Loucy (cell line): ENCODE measurements at regions not wholly inside any gene's neighbourhood (a gene's known extent, or its start where the extent isn't known, plus 50 kb on each side); places are given as distances from the start of the nearest gene placed in this dataset.
A peak's percentile ranks its signal among the peaks of the same experiment; 100 is the strongest.

Experiments
- H2AFZ ChIP-seq: fragments of 200-600 bp; sonication (generic); 2 replicates; pipeline ENCODE4 v1.6.0; 2016; ENCODE audit warnings: antibody characterized with exemption, mild to moderate bottlenecking, low read length, moderate library complexity
- H3F3A ChIP-seq: fragments of 200-600 bp; 2 replicates; pipeline ENCODE4 v1.6.0; 2016; ENCODE audit warnings: antibody characterized with exemption, low read depth, mild to moderate bottlenecking
- H3K27me3 ChIP-seq: fragments of 200-600 bp; sonication (generic); 2 replicates; pipeline ENCODE4 v1.6.1; 2014; ENCODE audit warnings: low read length, mild to moderate bottlenecking; ENCODE audit not compliant: insufficient read depth, poor library complexity, severe bottlenecking
- H3K36me3 ChIP-seq: fragments of 200-600 bp; sonication (generic); 2 replicates; pipeline ENCODE4 v1.6.1; 2016; ENCODE audit warnings: low read length; ENCODE audit not compliant: insufficient read depth
- H3K4me1 ChIP-seq: fragments of 200-600 bp; sonication (generic); 2 replicates; pipeline ENCODE4 v1.5.1; 2014; ENCODE audit warnings: low read length, mild to moderate bottlenecking; ENCODE audit not compliant: insufficient read depth, poor library complexity, severe bottlenecking
- H3K4me2 ChIP-seq: fragments of 200-600 bp; sonication (generic); 2 replicates; pipeline ENCODE4 v1.6.0; 2014; ENCODE audit warnings: antibody characterized with exemption, low read length, low read depth, mild to moderate bottlenecking; ENCODE audit not compliant: poor library complexity, severe bottlenecking
- H3K4me3 ChIP-seq: fragments of 200-600 bp; sonication (generic); 2 replicates; pipeline ENCODE4 v1.5.1; 2014; ENCODE audit warnings: low read length, mild to moderate bottlenecking, mixed read lengths; ENCODE audit not compliant: poor library complexity, severe bottlenecking
- H3K79me2 ChIP-seq: fragments of 200-600 bp; sonication (generic); 2 replicates; pipeline ENCODE4 v1.6.1; 2014; ENCODE audit warnings: low read length; ENCODE audit not compliant: insufficient read depth
- H3K9ac ChIP-seq: fragments of 200-600 bp; sonication (generic); 2 replicates; pipeline ENCODE4 v1.6.0; 2014; ENCODE audit warnings: mild to moderate bottlenecking, low read depth, low read length, moderate library complexity; ENCODE audit not compliant: poor library complexity, severe bottlenecking
- H3K9me2 ChIP-seq: fragments of 200-600 bp; sonication (generic); replicated peaks from 2 replicates; pipeline ENCODE4 v1.6.1; 2016; ENCODE audit warnings: low read depth, low read length, mixed read lengths
- H3K9me3 ChIP-seq: fragments of 200-600 bp; sonication (generic); 2 replicates; pipeline ENCODE4 v1.6.1; 2014; ENCODE audit warnings: mild to moderate bottlenecking, antibody characterized with exemption, low read length, low read depth; ENCODE audit not compliant: insufficient read depth
- H4K20me1 ChIP-seq: fragments of 200-600 bp; sonication (generic); 2 replicates; pipeline ENCODE4 v1.6.0; 2014; ENCODE audit warnings: antibody characterized with exemption, low read length, mild to moderate bottlenecking; ENCODE audit not compliant: insufficient read depth, poor library complexity, severe bottlenecking
- EZH2phosphoT487 ChIP-seq: fragments of 200-600 bp; IDR thresholded peaks from 2 replicates; pipeline ENCODE4 v1.6.1; 2018; ENCODE audit warnings: antibody characterized with exemption, mild to moderate bottlenecking, moderate library complexity, borderline replicate concordance
- TF ChIP-seq, protein P1 (sequence below): fragments of 200-600 bp; sonication (generic); conservative IDR thresholded peaks from 2 replicates; pipeline ENCODE4 v1.5.1; 2014; ENCODE audit warnings: mild to moderate bottlenecking, antibody characterized with exemption, low read length

DNA sequence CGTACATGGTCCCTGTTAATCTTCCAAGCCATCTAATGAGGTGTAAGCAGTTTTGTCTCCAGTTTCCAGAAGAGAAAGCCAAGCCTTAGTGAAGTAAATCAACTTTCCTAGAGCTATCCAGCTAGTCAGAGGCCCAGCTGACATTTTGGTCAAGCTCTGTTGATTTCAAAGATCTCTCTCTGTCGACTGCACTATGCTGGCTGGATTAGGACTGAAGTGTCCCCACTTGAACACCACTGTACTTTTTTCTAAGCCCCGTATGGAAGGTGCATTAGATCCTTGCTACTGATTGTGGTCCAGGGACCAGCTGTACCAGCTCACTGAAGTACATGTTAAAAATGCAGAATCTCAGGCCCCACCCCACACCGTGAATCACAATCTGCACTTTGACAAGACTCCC is 176.5 kb upstream of the NAV2 start:
- Histone ChIP-seq H3F3A (no peaks in the 10 kb centered on the region), H3K9me2 (no peaks in the 10 kb centered on the region), H3K36me3 (no peaks in the 10 kb centered on the region), H2AFZ (no peak overlapping the region), H3K4me1 (peaks cover 4% of the 10 kb centered on the region), H3K9me3 (no peaks in the 10 kb centered on the region), H3K4me3 (no peak overlapping the region), H3K79me2 (no peaks in the 10 kb centered on the region), H4K20me1 (no peaks in the 10 kb centered on the region), H3K27me3 (no peaks in the 10 kb centered on the region), H3K4me2 (no peak overlapping the region), H3K9ac (no peak overlapping the region)
- TF ChIP-seq, protein P1, sequence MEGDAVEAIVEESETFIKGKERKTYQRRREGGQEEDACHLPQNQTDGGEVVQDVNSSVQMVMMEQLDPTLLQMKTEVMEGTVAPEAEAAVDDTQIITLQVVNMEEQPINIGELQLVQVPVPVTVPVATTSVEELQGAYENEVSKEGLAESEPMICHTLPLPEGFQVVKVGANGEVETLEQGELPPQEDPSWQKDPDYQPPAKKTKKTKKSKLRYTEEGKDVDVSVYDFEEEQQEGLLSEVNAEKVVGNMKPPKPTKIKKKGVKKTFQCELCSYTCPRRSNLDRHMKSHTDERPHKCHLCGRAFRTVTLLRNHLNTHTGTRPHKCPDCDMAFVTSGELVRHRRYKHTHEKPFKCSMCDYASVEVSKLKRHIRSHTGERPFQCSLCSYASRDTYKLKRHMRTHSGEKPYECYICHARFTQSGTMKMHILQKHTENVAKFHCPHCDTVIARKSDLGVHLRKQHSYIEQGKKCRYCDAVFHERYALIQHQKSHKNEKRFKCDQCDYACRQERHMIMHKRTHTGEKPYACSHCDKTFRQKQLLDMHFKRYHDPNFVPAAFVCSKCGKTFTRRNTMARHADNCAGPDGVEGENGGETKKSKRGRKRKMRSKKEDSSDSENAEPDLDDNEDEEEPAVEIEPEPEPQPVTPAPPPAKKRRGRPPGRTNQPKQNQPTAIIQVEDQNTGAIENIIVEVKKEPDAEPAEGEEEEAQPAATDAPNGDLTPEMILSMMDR = no peak
- no peak for TF ChIP-seq EZH2phosphoT487

DNA sequence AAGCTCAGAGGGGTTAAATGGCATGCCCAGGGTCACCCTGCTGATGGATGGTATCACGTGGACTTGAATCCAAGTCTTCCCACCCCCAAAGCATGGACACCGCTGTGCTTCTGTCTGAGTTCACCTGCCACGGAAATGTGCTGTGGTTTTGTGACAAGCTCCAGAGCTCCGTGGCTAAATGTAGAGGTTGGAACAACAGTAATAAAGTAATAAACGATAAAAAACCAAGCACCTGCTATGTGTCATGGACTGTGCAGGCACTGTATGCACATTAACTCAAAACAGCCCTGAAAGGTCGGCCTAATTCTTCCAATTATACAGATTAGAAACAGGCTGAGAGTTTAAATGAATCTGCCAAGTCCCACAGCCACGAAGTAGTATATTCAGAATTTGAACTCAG is 182.1 kb upstream of the NAV2 start:
- Histone ChIP-seq H3K36me3 (no peaks in the 10 kb centered on the region), H2AFZ (no peak overlapping the region), H3F3A (no peaks in the 10 kb centered on the region), H3K9ac (no peak overlapping the region), H3K9me2 (no peaks in the 10 kb centered on the region), H3K4me1 (peaks cover 12% of the 10 kb centered on the region), H3K4me3 (no peak overlapping the region), H3K79me2 (no peaks in the 10 kb centered on the region), H3K9me3 (no peaks in the 10 kb centered on the region), H3K27me3 (no peaks in the 10 kb centered on the region), H4K20me1 (no peaks in the 10 kb centered on the region), H3K4me2 (peak overlapping the region; percentile 20)
- TF ChIP-seq EZH2phosphoT487 = 0 out of 2 replicates have a peak, but pooled peaks have one; percentile 13
- TF ChIP-seq, protein P1 = no peak

DNA sequence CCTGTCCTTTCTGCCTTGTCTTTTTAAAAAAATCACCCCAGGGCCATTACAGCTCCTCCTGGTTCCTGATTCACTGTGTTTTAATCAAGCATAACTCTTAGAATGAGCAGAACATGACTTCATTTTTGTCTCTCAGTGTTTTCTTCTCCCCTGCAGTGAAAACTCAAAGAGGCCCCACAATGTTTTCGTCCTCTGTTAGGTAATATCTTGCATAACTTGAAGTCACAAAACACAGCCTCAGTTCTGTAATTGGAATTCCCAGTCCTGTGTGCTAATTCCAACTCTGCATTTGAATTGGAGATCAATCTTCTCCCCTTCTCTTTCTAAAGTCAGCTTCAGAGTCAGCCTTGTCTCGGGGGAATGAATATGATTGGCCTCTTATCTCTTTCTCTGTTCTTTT is 186.5 kb upstream of the NAV2 start:
- H4K20me1 ChIP-seq = no peaks in the 10 kb centered on the region
- no peak overlapping the region for H2AFZ ChIP-seq
- peaks cover 8% of the 10 kb centered on the region for H3K4me1 ChIP-seq
- no peaks in the 10 kb centered on the region for H3K9me2 ChIP-seq
- H3K4me3 ChIP-seq = no peak overlapping the region
- no peaks in the 10 kb centered on the region for H3K79me2 ChIP-seq
- H3K36me3 ChIP-seq = no peaks in the 10 kb centered on the region
- no peaks in the 10 kb centered on the region for H3K27me3 ChIP-seq
- no peak overlapping the region for H3K4me2 ChIP-seq
- H3F3A ChIP-seq = no peaks in the 10 kb centered on the region
- H3K9me3 ChIP-seq = no peaks in the 10 kb centered on the region
- no peak overlapping the region for H3K9ac ChIP-seq
- no peak for TF ChIP-seq EZH2phosphoT487
- TF ChIP-seq, protein P1 = no peak
